AG09319 (cell line): ENCODE measurements at regions not wholly inside any gene's neighbourhood (a gene's known extent, or its start where the extent isn't known, plus 50 kb on each side); places are given as distances from the start of the nearest gene placed in this dataset.

Source experiments
- DNase-seq: peaks from one replicate; pipeline ENCODE4 v3.0.0-alpha.2; 2010; ENCODE audit warnings: low read depth; ENCODE audit errors: extremely low read depth
- TF ChIP-seq, protein P1 (sequence below): IDR thresholded peaks from 2 replicates; pipeline ENCODE4 v1.5.1; 2011; ENCODE audit warnings: low read depth, mild to moderate bottlenecking, inconsistent platforms, low read length, moderate library complexity

DNA sequence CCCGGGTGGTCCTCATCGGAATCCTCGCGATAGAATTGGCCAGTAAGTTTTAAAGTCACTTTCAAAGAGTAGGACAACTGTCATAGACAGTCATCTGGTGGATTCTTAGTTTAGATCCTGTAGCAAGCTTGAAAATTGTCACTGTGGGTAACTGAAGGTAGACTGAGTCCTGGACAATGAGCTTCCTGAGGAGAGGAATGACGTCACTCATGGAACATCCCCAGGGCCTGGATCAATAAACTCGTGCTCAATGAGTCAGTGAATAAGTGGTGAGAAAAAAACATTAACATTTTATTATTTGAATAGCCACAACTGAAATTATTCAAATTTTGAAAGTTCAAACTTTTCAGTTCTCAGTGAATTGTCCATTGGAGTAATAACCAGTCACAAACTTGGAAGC is 101.4 kb upstream of the CXCR4 start:
- no peak for DNase-seq
- TF ChIP-seq, protein P1, sequence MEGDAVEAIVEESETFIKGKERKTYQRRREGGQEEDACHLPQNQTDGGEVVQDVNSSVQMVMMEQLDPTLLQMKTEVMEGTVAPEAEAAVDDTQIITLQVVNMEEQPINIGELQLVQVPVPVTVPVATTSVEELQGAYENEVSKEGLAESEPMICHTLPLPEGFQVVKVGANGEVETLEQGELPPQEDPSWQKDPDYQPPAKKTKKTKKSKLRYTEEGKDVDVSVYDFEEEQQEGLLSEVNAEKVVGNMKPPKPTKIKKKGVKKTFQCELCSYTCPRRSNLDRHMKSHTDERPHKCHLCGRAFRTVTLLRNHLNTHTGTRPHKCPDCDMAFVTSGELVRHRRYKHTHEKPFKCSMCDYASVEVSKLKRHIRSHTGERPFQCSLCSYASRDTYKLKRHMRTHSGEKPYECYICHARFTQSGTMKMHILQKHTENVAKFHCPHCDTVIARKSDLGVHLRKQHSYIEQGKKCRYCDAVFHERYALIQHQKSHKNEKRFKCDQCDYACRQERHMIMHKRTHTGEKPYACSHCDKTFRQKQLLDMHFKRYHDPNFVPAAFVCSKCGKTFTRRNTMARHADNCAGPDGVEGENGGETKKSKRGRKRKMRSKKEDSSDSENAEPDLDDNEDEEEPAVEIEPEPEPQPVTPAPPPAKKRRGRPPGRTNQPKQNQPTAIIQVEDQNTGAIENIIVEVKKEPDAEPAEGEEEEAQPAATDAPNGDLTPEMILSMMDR = no peak

DNA sequence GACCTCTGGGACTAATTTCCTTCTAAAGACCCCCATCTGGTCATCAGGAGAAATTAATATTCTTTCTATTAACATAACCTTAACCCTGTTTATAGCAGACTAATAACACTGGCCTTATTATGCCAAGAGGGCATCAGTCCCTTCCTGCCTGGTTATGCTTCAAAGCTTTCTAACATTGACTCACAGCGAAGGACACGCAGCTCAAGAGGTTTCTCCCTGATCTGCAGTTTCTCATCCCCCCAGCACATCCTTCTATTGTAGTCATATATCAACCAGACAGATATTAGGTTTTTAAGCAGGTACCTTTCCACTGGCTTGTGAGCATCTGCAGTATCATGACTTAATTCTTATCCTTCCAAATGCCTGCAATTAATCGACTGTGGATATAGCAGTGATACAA is 100.0 kb upstream of the CXCR4 start:
- TF ChIP-seq, protein P1 = no peak
- no peak for DNase-seq

DNA sequence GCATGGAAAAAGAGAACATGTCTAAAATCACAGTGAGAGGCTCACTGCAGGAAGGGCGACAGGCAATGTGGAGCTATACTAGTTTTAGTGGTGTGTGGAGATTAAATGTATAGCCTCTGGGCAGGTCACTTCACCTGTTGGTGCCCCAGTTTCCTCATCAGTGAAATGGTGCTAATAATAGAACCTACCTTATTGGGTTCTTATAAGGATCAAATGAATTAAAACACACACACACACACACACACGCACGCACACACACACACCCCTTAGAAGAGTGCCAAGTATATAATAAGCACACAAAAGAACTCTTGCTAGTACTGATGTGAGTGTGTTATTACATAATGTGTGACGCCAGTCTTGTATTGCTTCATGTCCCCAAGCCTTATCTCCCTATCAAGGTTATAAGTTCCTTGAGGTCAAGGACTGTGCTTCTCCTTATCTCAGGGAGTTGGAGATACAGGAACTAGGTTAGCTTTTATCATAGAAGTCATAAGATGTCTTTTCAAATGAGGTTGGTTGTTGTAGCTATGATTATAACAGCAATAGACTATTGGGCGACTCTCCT is 98.0 kb upstream of the CXCR4 start:
- TF ChIP-seq, protein P1 = no peak
- DNase-seq = no peak

DNA sequence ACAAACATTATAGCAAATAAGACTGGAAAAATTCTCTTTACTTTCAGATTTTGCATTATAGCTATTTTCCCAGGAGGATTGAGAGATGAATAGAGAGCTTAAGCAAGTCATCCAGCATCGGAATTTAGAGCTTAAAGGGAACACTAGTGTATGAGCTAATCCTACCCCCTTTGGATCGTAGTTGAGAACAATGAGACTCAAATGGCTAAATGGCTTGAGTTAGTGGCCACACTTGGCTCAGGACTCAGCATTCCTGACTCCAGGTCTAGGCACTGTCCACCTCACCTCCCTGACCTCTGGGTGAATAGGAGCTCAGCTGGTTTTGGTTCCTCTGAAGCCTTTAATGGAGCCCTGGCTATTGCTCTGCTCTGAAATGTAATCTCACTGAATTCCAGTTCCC is 97.5 kb upstream of the CXCR4 start:
- TF ChIP-seq, protein P1 = no peak
- DNase-seq = no peak

DNA sequence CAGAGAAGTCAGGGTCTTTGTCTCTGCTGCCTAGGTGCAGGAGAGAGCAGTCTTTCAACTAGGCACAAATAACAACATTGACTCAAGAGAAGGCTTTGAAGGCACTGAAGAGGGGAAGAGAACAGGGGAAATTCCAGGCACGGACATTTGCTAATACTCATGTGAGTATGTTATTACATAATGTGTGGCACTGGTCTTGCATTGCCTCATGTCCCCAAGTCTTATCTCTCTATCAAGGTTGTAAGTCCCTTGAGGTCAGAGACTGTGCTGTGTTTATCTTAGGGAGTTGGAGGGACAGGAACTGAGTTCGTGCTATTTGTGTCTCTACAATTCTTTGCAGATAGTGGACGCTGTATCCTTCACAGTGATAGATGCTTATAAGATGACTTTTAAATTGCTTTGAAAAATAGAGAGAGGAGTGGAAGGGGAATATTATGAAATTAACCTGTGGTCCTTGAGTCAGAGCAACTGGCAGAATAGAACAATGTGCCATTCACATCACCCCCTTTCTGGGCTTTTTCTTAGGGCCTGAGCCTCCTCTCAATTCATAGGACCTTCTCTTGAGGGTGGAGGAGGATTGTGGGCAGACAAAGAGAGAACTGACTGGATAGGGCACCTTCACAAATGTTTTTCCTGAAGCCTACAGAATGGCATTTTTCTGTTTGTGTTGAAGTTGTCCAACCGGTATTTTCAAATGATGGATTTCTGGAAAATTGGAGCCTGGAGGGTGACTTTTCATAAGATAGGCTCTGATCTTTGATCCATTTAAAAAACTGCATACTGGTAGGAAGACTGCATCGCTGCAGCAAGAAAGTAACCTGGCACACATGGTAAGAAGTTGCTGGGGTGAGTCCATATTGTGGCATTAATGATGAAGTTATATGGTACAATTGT is 96.6 kb upstream of the CXCR4 start:
- TF ChIP-seq, protein P1 = no peak
- DNase-seq = no peak

DNA sequence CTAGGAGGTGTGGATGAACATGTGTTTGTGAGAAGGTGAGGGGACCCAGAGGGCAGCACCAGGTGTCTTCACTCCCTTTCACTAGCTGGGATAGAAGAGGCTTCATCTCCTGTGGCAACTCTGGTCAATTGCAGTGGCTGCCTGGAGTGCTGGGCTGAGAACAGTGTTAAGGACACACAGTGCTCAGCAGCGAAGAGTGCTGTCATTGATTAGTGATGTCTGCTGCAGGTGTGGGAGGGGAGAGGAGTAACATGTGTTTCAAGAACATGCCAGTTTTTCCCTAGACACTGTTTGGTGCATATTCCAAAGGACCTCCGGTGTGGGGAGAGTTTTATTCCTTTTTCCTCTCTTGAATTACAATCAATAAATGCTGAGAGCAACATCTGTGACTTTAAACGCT is 95.9 kb upstream of the CXCR4 start:
- no peak for DNase-seq
- TF ChIP-seq, protein P1 = no peak
